Activated CD4-positive, CD25-positive, alpha-beta regulatory T cell treated with anti-CD3 and anti-CD28 coated beads, Interleukin-2, amount 50 U/mL, for 24 hours (primary cell): ENCODE measurements at regions not wholly inside any gene's neighbourhood (a gene's known extent, or its start where the extent isn't known, plus 50 kb on each side); places are given as distances from the start of the nearest gene placed in this dataset.
"Not testable (repeated sequence)": the region's sequence is repeated elsewhere in the genome, so short reads cannot be mapped to it uniquely, and the experiment has no call there.

Experiments
- ATAC-seq, 2 donors: fragments of 150-1000 bp; cut with Tn5 transposase; one replicate each; pipeline ENCODE4 v1.10.0; 2021; ENCODE audit warnings: mild to moderate bottlenecking in 1 of 2, moderate library complexity in 1 of 2

DNA sequence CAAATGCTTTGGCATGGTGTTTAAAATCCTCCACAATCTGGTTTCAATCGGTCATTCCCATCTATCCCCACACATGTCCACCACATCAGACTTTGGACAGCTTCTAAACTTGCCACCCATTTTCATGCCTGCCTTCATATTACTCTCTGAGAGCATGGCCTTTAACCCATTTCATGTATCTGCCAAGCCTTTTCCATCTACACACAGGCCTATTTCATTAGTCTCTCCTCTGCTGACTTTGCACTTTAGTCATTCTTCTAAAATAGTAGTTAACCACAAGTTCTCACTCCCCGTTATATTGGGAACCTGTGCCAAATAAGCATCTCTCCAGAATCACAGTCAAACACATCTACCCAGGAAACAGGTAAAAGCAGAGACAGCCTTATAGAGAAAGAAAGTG is 142.2 kb downstream of the MZT1 start:
- no peak for ATAC-seq

DNA sequence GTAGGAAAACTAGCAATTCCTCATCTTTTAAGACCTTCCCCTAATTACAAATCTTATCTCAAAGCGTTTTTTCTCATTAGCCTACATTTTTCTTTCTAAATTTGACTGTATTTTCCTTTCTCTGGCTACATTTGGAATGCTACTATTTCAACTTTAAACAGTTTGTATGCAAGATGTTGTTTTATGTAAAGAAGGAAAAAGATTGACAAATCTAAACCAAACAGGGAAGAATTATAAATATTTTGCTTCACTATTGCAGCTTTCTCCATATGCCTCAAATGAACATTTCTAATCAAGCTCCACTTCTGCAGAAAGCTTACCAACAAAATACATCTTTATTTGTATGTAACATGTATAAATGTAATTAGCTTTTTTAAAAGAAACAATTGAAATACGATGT is 156.2 kb downstream of the MZT1 start:
- no peak for ATAC-seq

DNA sequence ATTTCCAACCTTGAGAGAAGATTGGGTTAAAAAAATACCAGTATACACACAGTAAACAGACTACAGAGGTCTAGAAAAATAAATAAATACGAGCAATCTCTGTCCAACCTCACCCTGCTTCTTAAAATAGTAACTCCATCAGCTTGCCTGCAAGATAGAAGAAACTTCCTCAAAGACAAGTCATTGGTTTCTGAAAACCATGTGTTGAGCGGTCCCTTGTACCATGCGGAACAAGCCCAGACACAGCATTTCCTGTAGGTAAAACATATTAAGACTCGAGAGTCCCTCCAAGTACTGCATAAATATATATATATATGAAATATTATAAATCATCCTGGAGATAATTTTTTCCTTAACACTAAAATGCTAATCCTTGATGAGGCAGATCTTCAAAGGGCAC is 157.4 kb downstream of the MZT1 start:
- ATAC-seq: no peak

DNA sequence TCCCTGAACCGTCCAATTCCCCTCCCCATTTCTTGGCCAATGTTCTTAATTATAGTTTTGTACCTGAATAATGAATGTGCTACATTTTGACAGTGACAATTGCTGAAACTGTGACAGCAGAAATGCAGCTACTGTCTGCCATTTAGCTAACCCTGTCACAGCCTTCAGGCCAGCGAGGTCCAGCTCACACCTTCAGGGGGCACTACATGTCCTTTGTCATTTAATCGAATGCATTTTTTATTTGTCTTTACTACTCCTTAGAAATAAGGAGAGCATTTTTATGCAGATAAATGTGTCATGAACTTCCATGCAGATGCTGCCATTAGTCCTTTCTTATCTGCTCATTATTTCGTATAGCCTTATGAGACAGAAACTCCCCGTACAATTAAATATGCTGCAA is 159.9 kb downstream of the MZT1 start:
- ATAC-seq: no peak

DNA sequence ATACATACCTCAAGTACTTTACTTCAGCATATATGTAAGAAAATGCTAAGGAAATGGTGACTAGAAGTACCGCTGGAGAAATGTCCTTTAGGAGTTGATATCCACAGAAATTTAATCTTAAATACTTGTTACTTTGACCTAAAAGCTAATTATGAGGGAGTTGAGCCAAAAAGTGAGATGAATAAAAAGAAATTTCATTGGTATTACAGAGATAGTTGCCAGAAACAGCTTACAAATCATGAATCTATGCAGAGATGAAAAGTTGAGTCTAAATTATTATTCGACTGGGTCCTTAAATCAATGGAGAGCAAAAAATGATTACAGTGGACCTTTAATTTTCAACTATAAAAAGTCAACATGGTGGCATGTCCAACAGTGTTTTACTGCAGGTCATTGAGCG is 160.9 kb downstream of the MZT1 start:
- ATAC-seq: no peak

DNA sequence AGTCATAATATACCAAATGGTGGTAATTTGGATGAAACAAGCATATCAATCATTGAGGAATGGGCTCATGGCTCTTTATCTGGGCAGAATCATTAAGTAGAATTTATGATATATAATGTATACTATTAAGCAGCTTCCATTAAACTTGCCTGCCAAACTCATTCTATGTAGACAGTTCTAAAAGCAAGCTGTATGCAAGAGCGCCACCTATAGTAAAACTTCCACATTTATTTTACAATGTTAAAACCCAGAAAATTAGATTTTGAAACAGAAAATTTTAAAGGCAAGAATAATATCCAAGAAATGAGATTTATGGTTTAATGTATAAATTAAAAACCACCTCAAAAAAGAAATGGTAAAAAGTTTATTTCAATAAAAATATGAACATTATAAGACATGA is 161.5 kb downstream of the MZT1 start:
- no peak for ATAC-seq

DNA sequence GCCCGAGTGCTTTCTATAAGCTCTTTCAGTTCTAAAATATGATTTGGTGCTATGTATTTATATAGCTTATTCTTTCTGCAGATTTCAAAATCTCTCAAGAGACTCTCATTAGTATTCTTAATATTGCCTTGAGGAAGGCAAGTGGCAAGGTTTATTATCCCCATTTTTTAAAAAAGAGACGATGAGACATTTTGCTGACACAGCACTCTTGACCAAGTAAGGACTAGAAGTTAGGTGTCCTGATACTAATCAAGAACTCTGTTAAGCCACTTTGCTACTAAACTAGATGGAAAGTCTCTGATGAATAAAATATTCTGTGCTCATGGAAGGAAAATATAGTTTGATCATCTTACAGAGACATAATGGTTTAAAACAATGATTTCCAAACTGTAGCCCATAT is 164.7 kb downstream of the MZT1 start:
- ATAC-seq: no peak

DNA sequence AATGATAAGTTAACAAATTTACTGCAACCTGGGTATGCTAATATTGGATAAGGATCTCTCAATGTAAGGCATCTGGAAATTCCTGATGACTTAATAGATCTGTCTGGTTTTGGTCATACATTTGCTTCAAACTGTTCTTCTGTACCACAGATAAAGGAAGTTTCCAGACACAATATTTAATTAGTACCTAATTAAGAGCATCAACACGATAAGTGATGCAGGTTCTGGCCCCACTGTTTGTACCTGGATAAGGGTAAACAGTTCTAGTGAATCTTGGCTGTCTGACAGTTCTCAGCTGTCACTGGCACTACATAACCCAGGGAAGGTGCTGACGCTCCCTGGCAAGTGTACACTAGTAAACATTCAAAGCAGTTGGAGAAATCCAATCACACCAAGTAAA is 165.6 kb downstream of the MZT1 start:
- ATAC-seq: no peak

DNA sequence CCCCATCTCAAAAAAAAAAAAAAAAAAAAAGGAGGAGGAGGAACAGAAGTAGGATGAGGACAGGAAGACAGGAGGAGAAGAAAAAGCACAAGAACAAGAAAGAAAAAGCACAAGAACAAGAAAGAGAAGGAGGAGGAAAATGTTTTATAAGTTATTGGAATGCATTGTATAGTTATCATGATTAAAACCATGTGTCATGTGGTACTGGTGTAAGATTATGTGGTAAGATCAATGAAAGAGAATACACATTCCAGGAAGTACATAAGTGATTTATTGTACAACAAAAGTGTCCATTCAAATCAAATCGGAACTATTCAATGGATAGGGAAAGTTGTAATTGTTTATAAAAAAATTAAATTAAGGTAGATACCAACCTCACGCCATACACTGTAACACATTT is 167.7 kb downstream of the MZT1 start:
- no peak for ATAC-seq

DNA sequence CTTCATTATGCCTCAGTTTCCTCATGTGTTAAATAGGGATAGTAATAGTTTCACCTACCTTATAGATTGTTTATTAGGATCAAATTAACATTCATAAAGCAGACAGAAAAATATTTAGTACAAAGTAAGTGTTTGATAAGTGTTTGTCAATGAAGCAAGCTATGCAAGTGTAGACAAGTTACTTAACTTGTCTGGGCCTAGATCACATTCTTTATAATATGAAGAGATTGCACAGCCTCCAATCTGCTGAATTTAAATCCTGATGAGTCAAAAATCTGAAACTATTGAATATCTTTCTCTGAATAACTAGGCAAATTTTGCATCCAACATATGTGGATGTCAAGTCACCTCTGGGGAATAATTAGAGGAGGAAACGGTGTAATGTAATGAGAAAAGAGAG is 170.5 kb downstream of the MZT1 start:
- ATAC-seq: no peak

DNA sequence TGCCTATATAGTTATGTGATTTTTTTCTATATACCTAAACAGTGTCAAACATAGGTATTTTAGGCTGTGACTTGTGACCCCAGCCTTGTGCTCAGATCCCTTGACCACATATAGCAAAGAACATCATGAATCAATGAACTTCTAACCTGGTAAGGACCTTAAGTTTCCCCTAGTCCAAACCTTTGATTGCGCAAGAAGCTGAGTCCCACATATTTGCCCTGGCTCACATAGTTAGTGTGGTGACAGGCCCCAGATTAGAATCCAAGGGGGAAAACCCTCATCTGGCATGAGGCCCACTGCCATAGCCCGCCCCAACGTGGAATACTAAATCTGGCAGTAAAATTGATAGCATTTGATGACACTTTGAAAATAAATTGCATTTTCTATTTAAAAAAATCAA is 171.8 kb downstream of the MZT1 start:
- ATAC-seq: no peak

DNA sequence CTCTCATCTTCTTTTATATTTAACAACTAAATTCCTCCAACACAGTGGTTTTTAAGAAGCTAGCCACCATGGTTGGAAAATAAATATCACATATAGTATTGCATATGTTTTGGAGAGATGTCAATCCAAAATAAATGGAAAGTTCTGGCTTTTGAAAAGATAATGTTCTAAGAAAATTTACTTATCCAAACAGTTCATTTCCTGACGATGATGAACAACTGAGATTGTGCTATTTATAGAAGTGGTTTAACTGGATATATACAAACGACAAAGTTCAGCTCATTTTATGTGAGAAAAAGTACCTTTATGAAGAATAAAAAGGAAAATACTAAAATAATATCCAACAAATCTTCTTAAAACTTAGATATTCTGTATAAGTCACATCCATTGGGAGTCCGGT is 174.7 kb downstream of the MZT1 start:
- no peak for ATAC-seq

DNA sequence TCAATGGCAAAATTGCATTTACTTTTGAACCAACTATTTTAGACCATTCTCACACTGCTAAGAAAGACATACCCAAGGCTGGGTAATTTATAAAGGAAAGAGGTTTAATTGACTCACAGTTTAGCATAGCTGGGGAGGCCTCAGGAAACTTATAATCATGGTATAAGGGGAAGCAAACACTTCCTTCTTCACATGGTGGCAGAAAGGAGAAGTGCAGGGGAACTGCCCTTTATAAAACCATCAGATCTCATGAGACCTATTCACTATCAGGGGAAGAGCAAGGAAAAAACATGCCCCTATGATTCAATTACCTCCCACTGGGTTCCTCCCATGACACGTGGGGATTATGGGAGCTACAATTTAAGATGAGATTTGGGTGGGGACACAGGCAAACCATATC is 181.5 kb downstream of the MZT1 start:
- ATAC-seq: not testable (repeated sequence)

DNA sequence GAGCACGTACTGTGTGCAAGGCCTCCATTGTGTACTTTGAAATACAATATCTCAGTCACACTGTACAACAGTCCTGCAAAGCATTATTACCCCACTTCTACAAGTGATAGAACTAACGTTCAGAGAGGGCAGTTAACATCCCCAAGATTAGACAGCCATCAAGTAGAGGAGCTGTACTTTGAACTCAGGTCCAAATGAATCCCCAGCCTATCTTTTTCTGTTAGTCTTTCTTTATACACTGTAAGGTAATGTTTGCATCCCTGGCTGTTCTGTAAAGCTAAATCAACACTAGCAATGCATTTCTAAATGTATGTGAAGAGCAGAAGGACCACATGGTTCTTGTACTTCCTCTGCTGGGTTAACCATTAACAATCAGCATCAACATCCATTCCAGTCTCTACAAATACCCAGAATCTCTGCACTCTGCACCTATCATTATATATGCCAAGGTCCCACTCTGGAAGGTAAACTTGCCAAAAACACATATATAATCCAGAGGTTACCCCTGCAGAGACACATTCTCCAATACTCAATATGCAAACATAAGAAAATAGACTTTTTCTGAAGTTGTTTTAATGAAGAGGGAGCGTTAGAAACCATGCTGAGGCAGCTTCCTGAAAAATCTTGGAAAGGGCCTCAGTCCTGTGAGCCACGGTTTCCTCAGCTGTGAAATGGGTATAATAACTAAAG is 182.3 kb downstream of the MZT1 start:
- ATAC-seq: no peak

DNA sequence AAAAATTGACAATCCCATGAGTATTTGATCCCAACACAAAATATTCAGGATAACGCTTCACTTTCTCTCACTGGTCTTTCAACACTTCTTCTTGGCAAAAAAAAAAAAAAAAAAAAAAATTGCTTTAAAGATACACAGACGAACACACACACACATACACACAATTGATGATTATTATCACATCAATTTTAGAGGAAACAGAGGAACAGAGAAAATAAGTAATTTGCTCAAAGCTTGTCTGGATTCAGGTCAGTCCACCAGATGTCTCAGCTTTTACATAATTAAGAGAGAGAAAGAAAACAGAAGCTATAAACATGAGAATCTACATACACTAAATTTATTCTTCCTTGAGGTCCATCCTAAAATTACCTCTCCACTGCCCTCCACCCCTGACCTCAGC is 183.4 kb downstream of the MZT1 start:
- no peak for ATAC-seq

DNA sequence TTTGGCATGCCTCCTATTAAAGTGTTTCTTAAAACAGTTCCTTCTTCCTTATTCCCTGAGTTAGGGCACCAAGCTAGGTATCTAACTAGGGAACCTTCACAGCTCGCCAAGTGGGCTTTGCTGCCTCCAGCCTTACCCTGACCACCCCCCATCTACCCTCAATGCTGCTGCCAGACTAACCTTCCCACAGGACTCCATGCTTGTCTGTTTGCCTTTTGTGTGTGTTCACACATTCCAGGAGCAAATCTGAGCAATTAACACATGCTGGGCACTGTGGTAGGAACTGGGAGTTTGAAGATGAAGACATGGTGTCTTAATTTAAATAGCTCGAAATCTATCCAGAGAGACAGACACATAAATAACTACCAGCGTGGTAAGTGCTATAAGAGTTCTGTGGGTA is 185.2 kb downstream of the MZT1 start:
- ATAC-seq: no peak

DNA sequence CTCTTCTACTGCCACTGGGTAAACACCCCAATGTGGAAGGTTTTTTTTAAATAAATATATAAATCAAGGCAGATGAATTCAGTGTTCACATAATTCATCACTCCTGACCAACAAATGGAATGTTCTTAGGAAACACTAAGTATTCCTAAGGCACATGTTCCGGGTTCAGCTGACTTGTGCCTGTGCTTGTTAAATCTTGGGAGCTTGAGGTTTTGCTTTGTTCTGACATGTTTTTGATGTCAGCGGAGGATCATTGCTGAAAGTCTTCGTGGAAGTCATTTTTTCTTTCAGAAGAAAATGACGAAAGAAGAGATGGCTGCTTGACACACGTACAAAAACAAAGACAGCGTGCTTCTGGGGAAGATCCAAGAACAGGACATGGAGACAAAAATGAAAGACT is 185.8 kb downstream of the MZT1 start:
- ATAC-seq: no peak

DNA sequence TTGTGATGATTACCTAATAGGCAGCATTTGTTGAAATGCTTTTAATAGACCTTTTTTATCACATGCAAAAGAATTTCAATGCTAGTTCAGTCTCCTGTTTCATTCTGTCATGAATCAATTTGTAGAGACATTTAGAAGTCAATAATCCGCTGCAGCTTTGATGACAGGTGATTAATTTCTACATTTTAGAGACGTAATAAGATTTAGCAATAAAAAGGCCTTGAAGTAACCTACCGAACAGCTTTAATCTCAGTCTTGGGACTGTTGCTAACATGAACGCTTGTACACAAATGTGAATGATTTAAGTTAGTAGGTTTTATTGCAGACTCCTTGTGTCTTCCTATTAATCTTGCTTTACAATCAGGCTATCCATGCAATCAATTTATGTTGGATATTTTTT is 186.5 kb downstream of the MZT1 start:
- no peak for ATAC-seq

DNA sequence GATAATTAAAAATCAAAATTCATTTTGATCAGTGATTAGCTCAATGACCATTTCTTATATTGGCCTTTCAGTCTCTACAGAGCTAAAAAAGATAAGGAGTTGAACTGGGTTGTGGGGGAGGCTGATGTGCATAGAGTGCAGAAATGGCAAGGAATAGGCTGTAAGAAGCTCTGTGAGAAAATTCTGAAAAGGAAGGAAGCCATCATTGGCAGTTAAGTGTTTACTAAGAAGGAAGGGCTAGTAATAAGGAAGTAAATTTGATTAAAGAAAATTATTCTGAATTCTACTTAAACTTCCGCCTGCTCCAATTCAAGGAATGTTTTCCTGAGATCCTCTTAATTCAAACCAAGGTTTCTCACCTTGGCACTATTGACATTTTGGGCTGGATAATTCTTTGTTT is 187.5 kb downstream of the MZT1 start:
- no peak for ATAC-seq

DNA sequence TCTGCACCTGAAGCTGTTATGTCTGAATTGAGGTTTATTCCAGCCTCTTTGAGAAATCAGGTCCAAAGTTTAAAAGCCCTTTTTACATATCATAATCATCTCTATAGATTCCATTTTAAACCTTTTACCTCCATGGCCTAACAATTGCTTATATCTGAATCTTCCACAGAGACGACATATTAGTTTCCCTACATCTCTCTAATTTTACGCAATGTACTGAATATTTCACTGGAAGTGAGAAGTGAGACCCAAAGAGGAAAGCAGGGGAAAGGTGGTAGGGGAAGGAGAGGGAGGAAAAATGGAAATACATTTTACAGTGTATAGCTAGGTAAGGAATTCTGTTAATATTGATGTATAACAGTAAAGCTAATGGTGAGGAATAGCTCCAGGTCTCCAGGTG is 189.6 kb downstream of the MZT1 start:
- ATAC-seq: no peak

DNA sequence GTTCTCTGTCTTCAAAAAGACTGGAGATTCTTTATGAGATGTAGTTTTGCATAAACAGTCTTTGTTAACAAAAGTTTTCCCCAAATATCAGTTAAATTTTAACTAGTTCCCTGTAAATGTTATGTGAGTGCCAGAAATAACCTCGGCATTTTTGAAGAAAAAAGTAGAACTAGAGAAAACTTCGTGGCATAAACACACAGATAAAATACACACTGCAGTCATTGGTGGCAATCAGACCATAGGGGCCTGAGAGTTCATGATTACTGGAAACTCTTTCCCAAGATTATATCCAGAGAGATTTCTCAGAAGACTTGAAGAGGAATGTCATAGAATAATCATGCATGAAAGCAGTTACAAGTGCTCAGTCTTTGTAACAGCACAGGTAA is 190.0 kb downstream of the MZT1 start:
- no peak for ATAC-seq

DNA sequence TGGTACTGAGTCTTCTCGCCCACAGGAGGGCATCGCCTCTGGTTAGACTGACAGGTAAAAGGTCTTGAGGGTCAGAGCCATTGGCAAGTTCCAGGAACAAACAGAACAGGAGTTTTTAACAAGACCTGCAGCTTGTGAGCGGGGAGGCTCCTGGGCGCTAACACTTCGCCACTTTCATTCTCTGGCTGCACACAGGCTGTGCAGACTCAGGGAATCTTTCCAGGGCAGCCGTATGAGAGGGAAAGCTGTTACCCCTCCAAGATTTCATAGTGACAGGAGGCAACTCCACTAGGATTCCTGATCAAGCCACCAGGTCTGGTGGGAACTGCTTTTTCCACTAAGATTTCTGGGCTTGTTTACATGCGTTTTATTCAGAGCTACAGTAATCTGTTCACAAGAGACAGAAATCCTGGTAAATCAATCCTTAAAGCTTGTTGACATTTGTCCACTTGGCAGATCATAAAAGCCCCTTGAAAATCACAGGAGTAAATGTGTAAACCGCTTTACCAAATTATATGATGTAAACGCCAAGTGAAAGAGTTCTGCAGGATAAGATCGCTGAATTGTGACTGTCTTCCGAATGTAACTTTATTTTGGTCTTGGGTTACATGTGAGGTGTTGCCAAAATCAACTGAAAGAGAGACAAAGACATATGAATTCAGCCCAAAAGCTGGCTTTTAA is 190.6 kb downstream of the MZT1 start:
- no peak for ATAC-seq

DNA sequence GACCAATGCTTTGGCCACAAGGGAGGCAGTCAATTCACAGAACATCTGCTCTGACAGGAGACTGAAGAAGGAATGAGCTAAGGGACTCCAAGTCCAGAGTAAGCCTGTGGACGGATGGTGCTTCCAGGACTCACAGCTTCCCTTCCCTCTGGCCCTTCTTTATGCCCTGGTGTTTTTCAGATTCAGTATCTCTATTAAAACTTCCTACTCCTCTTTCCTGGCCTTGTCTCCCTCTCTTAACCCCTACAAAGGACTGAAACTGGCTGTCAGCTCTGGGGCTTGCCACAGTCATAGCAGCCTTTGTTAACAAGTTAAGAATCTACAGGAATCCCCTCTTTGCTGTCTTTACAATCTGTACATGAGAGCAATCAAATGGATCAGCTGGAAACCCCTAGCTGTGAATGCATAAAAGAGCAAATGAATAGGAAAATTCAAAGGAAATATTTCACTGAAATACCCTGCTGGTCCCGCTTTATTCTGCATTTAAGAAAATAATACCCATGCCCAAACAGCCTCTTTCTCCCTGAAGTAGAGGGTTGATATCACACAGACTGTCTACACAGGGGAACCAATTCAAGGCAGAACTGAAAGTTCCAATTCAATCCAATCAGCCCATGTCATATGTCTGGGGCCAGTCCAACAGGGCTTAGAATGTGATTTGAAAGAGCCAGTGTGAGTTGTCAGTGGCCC is 192.3 kb downstream of the MZT1 start:
- no peak for ATAC-seq

DNA sequence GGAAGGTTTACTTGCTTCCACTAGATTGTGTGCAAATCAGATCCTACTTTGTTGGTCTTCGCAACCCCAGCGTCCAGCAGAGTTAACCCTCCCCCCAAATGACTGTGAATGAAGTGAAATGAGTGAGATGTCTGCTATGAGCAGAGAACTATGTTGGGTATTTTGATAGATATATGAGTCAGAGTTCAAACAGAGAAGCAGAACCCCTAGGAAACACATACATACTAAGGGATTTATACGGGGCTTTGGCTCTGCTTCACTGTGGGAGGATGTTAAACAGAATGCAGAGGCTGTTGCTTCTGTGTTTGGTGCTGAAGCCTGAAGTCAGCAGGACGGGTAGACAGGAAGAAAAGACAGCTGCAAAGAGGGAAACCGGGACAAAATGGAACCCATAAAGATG is 197.0 kb downstream of the MZT1 start:
- ATAC-seq: no peak

DNA sequence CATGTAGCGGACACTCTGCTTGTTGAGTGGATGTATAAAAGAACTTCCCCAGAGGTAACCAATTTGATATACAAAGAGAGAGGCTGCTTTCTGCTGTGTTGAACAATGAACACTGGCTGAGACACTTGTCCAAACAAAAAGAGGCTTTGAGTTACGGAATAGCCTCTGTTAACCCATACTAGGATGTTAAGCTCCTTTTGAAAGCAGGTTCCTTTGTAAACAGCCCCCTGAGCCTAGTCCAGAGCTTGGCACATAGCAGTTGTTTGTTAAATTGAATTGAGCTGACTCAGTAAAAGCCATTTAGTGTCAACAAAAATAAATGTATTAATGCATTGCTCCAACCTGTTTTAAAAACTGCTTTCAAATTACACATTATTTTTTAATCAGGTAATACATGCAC is 200.1 kb downstream of the MZT1 start:
- no peak for ATAC-seq
